ENCODE measurements at regions not wholly inside any gene's neighbourhood (a gene's known extent, or its start where the extent isn't known, plus 50 kb on each side); places are given as distances from the start of the nearest gene placed in this dataset.
A peak's percentile ranks its signal among the peaks of the same experiment; 100 is the strongest.
"Not testable (repeated sequence)": the region's sequence is repeated elsewhere in the genome, so short reads cannot be mapped to it uniquely, and the experiment has no call there.

DNA sequence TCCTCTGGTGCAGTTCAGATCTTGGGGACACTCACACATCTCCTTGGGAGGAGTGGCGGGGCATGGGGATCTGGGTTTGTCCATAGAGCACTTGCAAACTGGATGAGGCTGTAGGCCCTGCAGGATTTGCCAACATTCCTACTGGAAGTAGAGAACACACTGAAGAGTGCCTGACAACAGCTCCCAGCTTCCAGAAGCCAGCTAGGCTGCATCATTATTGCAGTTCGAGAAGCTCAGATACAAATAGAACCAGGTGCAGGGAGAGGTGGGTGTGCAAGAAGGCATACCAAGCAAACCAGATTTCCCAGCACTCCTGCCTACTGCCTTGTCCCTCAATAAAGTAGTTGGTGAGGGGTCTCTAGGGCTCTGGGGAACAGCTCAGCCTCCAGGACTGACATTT lies 52.5 kb downstream of the RHOB start:
- Histone ChIP-seq H3K27ac (no peak overlapping the region), H3K9me3 (replicated peaks) (no peaks in the 10 kb centered on the region), H3K4me3 (no peak overlapping the region), H3K27me3 (replicated peaks) (no peaks in the 10 kb centered on the region), H3K36me3 (no peaks in the 10 kb centered on the region), H3K4me1 (replicated peaks) (peaks cover 37% of the 10 kb centered on the region)
- no peak for DNase-seq (ENCODE audit: low read depth in 1 of 2, low spot score in 2 of 2)

DNA sequence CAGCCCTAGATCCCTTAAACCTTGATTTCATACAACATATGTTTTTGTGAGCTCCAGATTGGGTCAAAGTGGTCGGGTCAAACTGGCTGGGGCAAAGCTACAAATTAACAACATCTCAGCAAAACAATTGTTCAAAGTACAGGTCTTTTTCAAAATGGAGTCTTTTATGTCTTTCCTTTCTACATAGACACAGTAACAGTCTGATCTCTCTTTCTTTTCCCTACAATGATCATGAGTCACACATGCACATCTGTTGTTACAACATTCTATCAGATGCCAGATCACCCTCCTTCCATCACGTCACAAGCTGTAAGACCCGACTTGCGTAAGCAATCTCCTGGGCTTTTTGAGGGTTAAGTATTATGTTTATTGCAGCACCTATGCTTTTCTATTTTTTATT lies 55.1 kb downstream of the RHOB start:
- no peaks in the 10 kb centered on the region for H3K9me3 ChIP-seq (replicated peaks)
- H3K36me3 ChIP-seq, result no peaks in the 10 kb centered on the region
- peak overlapping the region; percentile 43 for H3K27ac ChIP-seq
- H3K27me3 ChIP-seq (replicated peaks), result no peaks in the 10 kb centered on the region
- H3K4me1 ChIP-seq (replicated peaks), result peaks cover 26% of the 10 kb centered on the region
- DNase-seq (ENCODE audit: low read depth in 1 of 2, low spot score in 2 of 2), result peak; percentile 51 to 62
- H3K4me3 ChIP-seq, result no peak overlapping the region

- peaks cover 30% of the 10 kb centered on the region for H3K4me1 ChIP-seq (replicated peaks)
- H3K4me3 ChIP-seq; H3K27me3 ChIP-seq (replicated peaks); H3K36me3 ChIP-seq; H3K9me3 ChIP-seq (replicated peaks); H3K27ac ChIP-seq; DNase-seq (ENCODE audit: low read depth in 1 of 2, low spot score in 2 of 2): not testable (repeated sequence)
These were observed 55.6 kb downstream of the RHOB start for GRCh38 chr2:20502496-20502895.

DNA sequence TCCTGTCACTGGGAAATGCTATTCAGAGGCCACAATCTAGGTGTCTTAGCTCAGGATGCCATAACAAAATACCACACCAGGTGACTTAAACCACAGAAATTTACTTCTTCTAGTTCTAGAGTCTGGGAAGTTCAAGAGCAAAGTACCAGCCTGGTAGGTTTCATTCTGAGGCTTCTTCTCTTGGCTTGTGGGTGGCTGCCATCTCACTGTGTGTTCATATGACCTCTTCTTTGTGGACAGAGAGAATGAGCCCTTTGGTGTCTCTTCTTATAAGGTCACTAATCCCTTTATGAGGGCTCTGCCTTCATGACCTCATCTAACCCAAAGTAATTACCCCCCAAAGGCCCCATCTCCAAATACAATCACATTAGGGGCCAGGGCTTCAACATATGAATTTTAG lies 57.3 kb downstream of the RHOB start:
- DNase-seq (ENCODE audit: low read depth in 1 of 2, low spot score in 2 of 2), result no peak

DNA sequence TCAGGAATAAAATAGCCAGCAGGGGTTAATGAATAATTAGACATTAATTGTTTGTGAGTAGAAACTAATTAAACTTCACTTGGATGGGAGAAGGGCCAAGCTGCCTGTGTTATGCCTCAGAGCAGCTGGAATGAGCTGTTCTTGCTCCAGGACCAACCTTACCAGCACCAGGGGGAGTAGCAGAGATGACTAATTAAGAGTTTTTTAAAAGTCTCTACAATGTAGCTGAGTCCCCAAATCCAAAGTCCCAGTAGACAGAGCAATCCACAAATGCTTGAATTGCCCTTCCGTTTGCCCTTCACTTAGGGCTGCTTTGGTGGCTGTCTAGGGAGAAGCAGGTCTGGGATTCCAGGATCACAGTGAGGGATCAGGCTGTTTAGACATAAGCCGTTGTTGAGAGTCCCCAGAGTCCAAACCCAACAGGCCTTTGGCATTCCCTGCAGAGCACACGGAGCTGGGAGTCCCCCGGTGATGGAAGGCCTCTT lies 59.4 kb downstream of the RHOB start:
- H3K36me3 ChIP-seq, result no peaks in the 10 kb centered on the region
- no peak for DNase-seq (ENCODE audit: low read depth in 1 of 2, low spot score in 2 of 2)
- no peaks in the 10 kb centered on the region for H3K9me3 ChIP-seq (replicated peaks)
- peaks cover 28% of the 10 kb centered on the region for H3K4me1 ChIP-seq (replicated peaks)
- no peak overlapping the region for H3K27ac ChIP-seq
- no peak overlapping the region for H3K4me3 ChIP-seq
- H3K27me3 ChIP-seq (replicated peaks), result no peaks in the 10 kb centered on the region

More for the DNA sequence above, 57.3 kb downstream of the RHOB start:
- no peaks in the 10 kb centered on the region for H3K9me3 ChIP-seq (replicated peaks)
- H3K36me3 ChIP-seq, result no peaks in the 10 kb centered on the region
- H3K4me3 ChIP-seq, result no peak overlapping the region
- H3K27me3 ChIP-seq (replicated peaks), result no peaks in the 10 kb centered on the region
- no peak overlapping the region for H3K27ac ChIP-seq
- peaks cover 37% of the 10 kb centered on the region for H3K4me1 ChIP-seq (replicated peaks)

- Histone ChIP-seq H3K4me3 (no peak overlapping the region), H3K27ac (peak overlapping the region; percentile 13), H3K4me1 (replicated peaks) (peaks cover 24% of the 10 kb centered on the region), H3K27me3 (replicated peaks) (no peaks in the 10 kb centered on the region), H3K9me3 (replicated peaks) (no peaks in the 10 kb centered on the region), H3K36me3 (no peaks in the 10 kb centered on the region)
- DNase-seq (ENCODE audit: low read depth in 1 of 2, low spot score in 2 of 2), result peak in 1 of 2 experiments; percentile 52
These were observed 60.4 kb downstream of the RHOB start for GRCh38 chr2:20507166-20507692.

DNA sequence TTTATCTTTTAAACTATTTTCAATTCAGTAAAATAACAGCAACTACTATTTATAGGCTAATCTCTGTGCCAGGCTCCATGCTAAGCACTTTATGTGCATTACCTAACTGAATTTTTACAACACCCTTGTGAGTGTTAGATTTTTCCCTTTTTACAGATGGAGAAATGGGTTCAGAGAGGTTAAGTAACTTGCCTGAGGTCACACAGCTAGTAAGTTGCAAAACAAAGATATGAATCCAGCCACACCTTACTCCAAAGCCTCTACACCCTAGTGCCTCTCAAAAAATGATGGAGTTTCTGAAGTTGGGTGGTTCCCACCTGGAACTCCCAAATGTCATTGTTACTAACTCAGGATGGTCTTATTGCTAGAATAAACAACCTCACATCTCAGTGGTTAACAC lies 60.8 kb downstream of the RHOB start:
- DNase-seq (ENCODE audit: low read depth in 1 of 2, low spot score in 2 of 2), result no peak
- Histone ChIP-seq H3K36me3 (no peaks in the 10 kb centered on the region), H3K27me3 (replicated peaks) (no peaks in the 10 kb centered on the region), H3K9me3 (replicated peaks) (no peaks in the 10 kb centered on the region), H3K4me3 (no peak overlapping the region), H3K4me1 (replicated peaks) (peaks cover 20% of the 10 kb centered on the region), H3K27ac (peak overlapping the region; percentile 13; the same call in 1 of the 2 replicates)

- Histone ChIP-seq H3K9me3 (replicated peaks) (no peaks in the 10 kb centered on the region), H3K4me1 (replicated peaks) (peaks cover 26% of the 10 kb centered on the region), H3K27ac (no peak overlapping the region), H3K36me3 (no peaks in the 10 kb centered on the region), H3K4me3 (no peak overlapping the region), H3K27me3 (replicated peaks) (no peaks in the 10 kb centered on the region)
- DNase-seq (ENCODE audit: low read depth in 1 of 2, low spot score in 2 of 2), result no peak
These were observed 62.5 kb downstream of the RHOB start for GRCh38 chr2:20509301-20509769.

DNA sequence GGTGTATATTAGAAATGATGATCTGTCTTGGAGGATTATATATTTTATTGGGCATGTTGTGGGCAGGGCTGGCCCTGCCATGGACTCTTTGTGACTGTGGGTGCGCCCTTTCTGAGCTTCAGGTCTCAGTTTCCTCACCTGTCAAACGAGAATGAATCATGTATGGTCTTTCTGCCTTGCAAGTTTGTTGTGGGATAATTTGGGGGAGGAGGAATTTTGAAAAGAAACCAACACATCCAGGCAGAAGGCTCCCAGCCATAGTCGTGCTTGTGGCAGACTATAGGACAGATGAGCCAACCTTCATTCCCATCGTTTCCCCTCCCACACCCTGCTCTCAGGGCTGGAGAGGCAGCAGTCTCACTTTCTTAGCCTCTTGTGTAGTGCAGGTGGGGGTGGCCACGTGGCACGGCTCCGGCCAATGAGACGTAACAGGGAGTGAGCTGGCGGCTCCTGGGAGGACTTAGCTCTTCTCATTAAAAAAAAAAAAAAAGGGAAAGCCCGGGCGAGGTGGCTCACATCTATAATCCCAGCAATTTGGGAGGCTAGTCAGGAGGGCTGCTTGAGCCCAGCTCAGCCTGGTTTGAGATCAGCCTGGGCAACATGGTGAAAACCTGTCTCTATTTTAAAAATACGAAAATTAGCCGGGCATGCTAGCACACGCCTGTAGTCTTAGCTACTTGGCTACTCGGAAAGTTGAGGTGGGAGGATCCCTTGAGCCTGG lies 63.1 kb downstream of the RHOB start:
- no peaks in the 10 kb centered on the region for H3K9me3 ChIP-seq (replicated peaks)
- no peak for DNase-seq (ENCODE audit: low read depth in 1 of 2, low spot score in 2 of 2)
- no peak overlapping the region for H3K27ac ChIP-seq
- no peaks in the 10 kb centered on the region for H3K36me3 ChIP-seq
- H3K4me3 ChIP-seq, result no peak overlapping the region
- H3K4me1 ChIP-seq (replicated peaks), result peaks cover 32% of the 10 kb centered on the region
- H3K27me3 ChIP-seq (replicated peaks), result no peaks in the 10 kb centered on the region

DNA sequence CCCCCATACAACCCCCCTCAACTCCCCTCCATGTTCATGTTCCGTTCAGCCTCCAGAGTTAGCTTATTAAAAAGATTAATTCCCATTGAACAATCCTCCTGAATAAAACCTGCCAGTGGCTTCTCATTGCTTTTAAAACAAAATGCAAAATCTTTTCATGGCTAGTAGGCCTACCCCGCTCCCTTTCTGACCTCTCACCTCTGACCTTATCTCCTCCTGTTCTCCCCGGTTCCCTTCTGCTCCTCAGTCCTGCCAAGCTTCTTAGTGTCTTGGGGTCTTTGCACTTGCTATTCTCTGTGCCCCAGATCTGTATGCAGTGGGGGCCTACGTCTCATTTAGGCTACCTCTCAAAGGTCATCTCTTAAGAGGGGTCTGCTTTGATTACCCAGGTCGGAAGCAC lies 64.3 kb downstream of the RHOB start:
- Histone ChIP-seq H3K9me3 (replicated peaks) (peaks cover 6% of the 10 kb centered on the region), H3K4me3 (no peak overlapping the region), H3K27ac (no peak overlapping the region), H3K27me3 (replicated peaks) (no peaks in the 10 kb centered on the region), H3K4me1 (replicated peaks) (peaks cover 42% of the 10 kb centered on the region), H3K36me3 (no peaks in the 10 kb centered on the region)
- no peak for DNase-seq (ENCODE audit: low read depth in 1 of 2, low spot score in 2 of 2)

GRCh38 chr2:20512061-20512605 lies 65.3 kb downstream of the RHOB start:
- H3K27me3 ChIP-seq (replicated peaks), result no peaks in the 10 kb centered on the region
- no peaks in the 10 kb centered on the region for H3K36me3 ChIP-seq
- peaks cover 6% of the 10 kb centered on the region for H3K9me3 ChIP-seq (replicated peaks)
- H3K4me3 ChIP-seq, result no peak overlapping the region
- no peak overlapping the region for H3K27ac ChIP-seq
- DNase-seq (ENCODE audit: low read depth in 1 of 2, low spot score in 2 of 2), result no peak
- peaks cover 33% of the 10 kb centered on the region for H3K4me1 ChIP-seq (replicated peaks)

GRCh38 chr2:20513946-20514345 lies 67.1 kb downstream of the RHOB start:
- no peak for DNase-seq (ENCODE audit: low read depth in 1 of 2, low spot score in 2 of 2)
- Histone ChIP-seq H3K9me3 (replicated peaks) (peaks cover 6% of the 10 kb centered on the region), H3K4me3 (no peak overlapping the region), H3K27me3 (replicated peaks) (no peaks in the 10 kb centered on the region), H3K36me3 (no peaks in the 10 kb centered on the region), H3K27ac (peak overlapping the region; percentile 84), H3K4me1 (replicated peaks) (peaks cover 22% of the 10 kb centered on the region)

- Histone ChIP-seq H3K27ac (peak overlapping the region; percentile 84), H3K9me3 (replicated peaks) (peaks cover 6% of the 10 kb centered on the region), H3K4me1 (replicated peaks) (peaks cover 22% of the 10 kb centered on the region), H3K4me3 (no peak overlapping the region), H3K36me3 (no peaks in the 10 kb centered on the region), H3K27me3 (replicated peaks) (no peaks in the 10 kb centered on the region)
- peak; percentile 89 to 90 for DNase-seq (ENCODE audit: low read depth in 1 of 2, low spot score in 2 of 2)
These were observed 67.9 kb downstream of the RHOB start for GRCh38 chr2:20514596-20515269.
